ENCODE measurements at regions not wholly inside any gene's neighbourhood (a gene's known extent, or its start where the extent isn't known, plus 50 kb on each side); places are given as distances from the start of the nearest gene placed in this dataset.

DNA sequence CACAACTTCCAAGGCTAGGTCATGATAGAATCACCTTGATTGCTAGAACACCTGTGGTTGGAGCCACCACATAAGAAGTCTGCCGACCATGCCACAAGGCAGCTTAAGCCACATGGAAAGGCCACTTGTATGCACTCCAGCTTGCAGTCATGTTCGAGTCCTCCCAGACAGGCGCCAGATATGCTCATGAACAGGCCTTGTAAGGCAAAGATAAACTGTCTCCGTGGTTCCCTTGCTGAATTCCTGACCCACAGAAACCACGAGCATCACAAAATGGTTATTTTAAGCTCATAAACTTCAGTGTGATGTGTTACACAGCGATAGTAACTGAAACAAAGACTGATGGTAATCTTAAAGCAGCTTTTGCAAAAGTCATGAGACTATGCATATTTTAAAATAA lies 188.4 kb upstream of the DAPK1 start:
- DNase-seq (no peak), ATAC-seq (no peak)
- Histone ChIP-seq H3K36me3 (no peaks in the 10 kb centered on the region), H3K4me1 (peaks cover 0 to 9% (median 0%) of the 10 kb centered on the region in 12 donors), H3K27ac (no peak overlapping the region), H3K4me3 (no peak overlapping the region), H3K9me3 (peaks cover 0 to 9% (median 0%) of the 10 kb centered on the region in 12 donors), H3K27me3 (peaks cover 0 to 3% (median 0%) of the 10 kb centered on the region in 9 donors)
- TF ChIP-seq POLR2A (IDR thresholded peaks at IDR 0.05) (no peak), CTCF (IDR thresholded peaks at IDR 0.05) (no peak)
- WGBS, 4 donors, result 61 to 76% (median 67%) methylated on average over 6 of the region's 6 CpGs
- intact Hi-C loops (cut with DNase I), result no loop called here

GRCh38 chr9:87310827-87311523 lies 186.7 kb upstream of the DAPK1 start:
- Histone ChIP-seq H3K4me1 (no peaks in the 10 kb centered on the region), H3K27ac (no peak overlapping the region), H3K9me3 (peaks cover 0 to 14% (median 4%) of the 10 kb centered on the region in 12 donors), H3K27me3 (peaks cover 0 to 3% (median 0%) of the 10 kb centered on the region in 9 donors), H3K4me3 (no peak overlapping the region), H3K36me3 (no peaks in the 10 kb centered on the region)
- 84 to 93% (median 90%) methylated on average over 4 of the region's 4 CpGs for WGBS, 4 donors
- DNase-seq, result no peak
- intact Hi-C loops (cut with DNase I), result no loop called here
- TF ChIP-seq POLR2A (IDR thresholded peaks at IDR 0.05), result no peak
- no peak for TF ChIP-seq CTCF (IDR thresholded peaks at IDR 0.05)
- ATAC-seq, result no peak

GRCh38 chr9:87319656-87320055 lies 178.0 kb upstream of the DAPK1 start:
- H3K9me3 ChIP-seq, result peaks cover 0 to 8% (median 5%) of the 10 kb centered on the region in 12 donors
- DNase-seq (no peak), ATAC-seq (no peak)
- peaks cover 0 to 11% (median 0%) of the 10 kb centered on the region in 12 donors for H3K4me1 ChIP-seq
- no peaks in the 10 kb centered on the region for H3K27me3 ChIP-seq
- intact Hi-C loops (cut with DNase I), result loop anchor here in 9 of 10 donors (5.0 to 10.0 kb wide), 10 partner anchors 372 to 907 kb away; partner anchors contain the start of gene GAS1 (in 6 of the 9)
- H3K27ac ChIP-seq, result no peak overlapping the region
- H3K4me3 ChIP-seq, result no peak overlapping the region
- no peaks in the 10 kb centered on the region for H3K36me3 ChIP-seq
- TF ChIP-seq POLR2A (IDR thresholded peaks at IDR 0.05) (no peak), CTCF (IDR thresholded peaks at IDR 0.05) (no peak)

- Histone ChIP-seq H3K9me3 (peaks cover 0 to 8% (median 5%) of the 10 kb centered on the region in 12 donors), H3K27ac (no peak overlapping the region), H3K27me3 (no peaks in the 10 kb centered on the region), H3K4me1 (peaks cover 0 to 11% (median 0%) of the 10 kb centered on the region in 12 donors), H3K36me3 (no peaks in the 10 kb centered on the region), H3K4me3 (no peak overlapping the region)
- ATAC-seq (no peak), DNase-seq (no peak)
- no peak for TF ChIP-seq POLR2A (IDR thresholded peaks at IDR 0.05)
- intact Hi-C loops (cut with DNase I), result loop anchor here in 9 of 10 donors (5.0 to 10.0 kb wide), 10 partner anchors 373 to 908 kb away; partner anchors contain the start of gene GAS1 (in 6 of the 9)
- 71 to 88% (median 83%) methylated on average over 2 of the region's 2 CpGs for WGBS, 4 donors
These were observed 177.4 kb upstream of the DAPK1 start for GRCh38 chr9:87320146-87320884.

Measured in heart left ventricle (tissue), 16 donors.